Astrocyte (in vitro differentiated cells and primary cell): ENCODE measurements at regions not wholly inside any gene's neighbourhood (a gene's known extent, or its start where the extent isn't known, plus 50 kb on each side); places are given as distances from the start of the nearest gene placed in this dataset.

Experiments
- DNase-seq: peaks from one replicate; pipeline ENCODE4 v3.0.0-alpha.2; 2010; ENCODE audit warnings: low read depth
- FAIRE-seq: peaks from 2 replicates; lab custom pipeline; 2011; peaks lifted over from hg19 to GRCh38; lab: Jason Lieb, UNC
- H2AFZ ChIP-seq: 2 replicates; pipeline ENCODE4 v1.6.0; 2012; ENCODE audit warnings: low read depth, low read length, inconsistent platforms
- H3K27ac ChIP-seq: 2 replicates; pipeline ENCODE4 v1.5.1; 2011; ENCODE audit warnings: low read depth, low read length, inconsistent platforms
- H3K27me3 ChIP-seq: 2 replicates; pipeline ENCODE4 v1.6.0; 2011; ENCODE audit warnings: low read length, inconsistent platforms; ENCODE audit not compliant: insufficient read depth
- H3K36me3 ChIP-seq: 2 replicates; pipeline ENCODE4 v1.5.1; 2011; ENCODE audit warnings: low read length, inconsistent platforms; ENCODE audit not compliant: insufficient read depth
- H3K4me1 ChIP-seq: 2 replicates; pipeline ENCODE4 v1.5.1; 2011; ENCODE audit warnings: low read length, inconsistent platforms; ENCODE audit not compliant: insufficient read depth
- H3K4me2 ChIP-seq: 2 replicates; pipeline ENCODE4 v1.6.0; 2012; ENCODE audit warnings: low read length, inconsistent platforms
- H3K4me3 ChIP-seq: 2 replicates; pipeline ENCODE4 v1.5.1; 2011; ENCODE audit warnings: low read depth, mild to moderate bottlenecking, low read length, inconsistent platforms; ENCODE audit not compliant: insufficient read depth
- H3K79me2 ChIP-seq: 2 replicates; pipeline ENCODE4 v1.6.0; 2012; ENCODE audit warnings: mild to moderate bottlenecking, low read length, inconsistent platforms; ENCODE audit not compliant: insufficient read depth
- H3K9ac ChIP-seq: 2 replicates; pipeline ENCODE4 v1.6.0; 2012; ENCODE audit warnings: mild to moderate bottlenecking, low read length, inconsistent platforms
- H3K9me3 ChIP-seq: 2 replicates; pipeline ENCODE4 v1.5.1; 2012; ENCODE audit warnings: low read depth, mild to moderate bottlenecking, low read length, inconsistent platforms; ENCODE audit not compliant: insufficient read depth
- H4K20me1 ChIP-seq: 2 replicates; pipeline ENCODE4 v1.6.0; 2012; ENCODE audit warnings: low read length, inconsistent platforms; ENCODE audit not compliant: insufficient read depth
- H3K27ac Mint-ChIP-seq: one replicate; pipeline ENCODE4 v1.8.0; 2021; ENCODE audit warnings: mild to moderate bottlenecking, mixed read lengths; ENCODE audit not compliant: unreplicated experiment
- H3K27me3 Mint-ChIP-seq: one replicate; pipeline ENCODE4 v1.8.0; 2021; ENCODE audit warnings: low read depth, mixed read lengths; ENCODE audit not compliant: unreplicated experiment
- H3K36me3 Mint-ChIP-seq: one replicate; pipeline ENCODE4 v1.8.0; 2021; ENCODE audit warnings: low read depth, mixed read lengths; ENCODE audit not compliant: unreplicated experiment
- H3K4me1 Mint-ChIP-seq: one replicate; pipeline ENCODE4 v1.8.0; 2021; ENCODE audit warnings: low read depth, mixed read lengths; ENCODE audit not compliant: unreplicated experiment
- H3K4me3 Mint-ChIP-seq: one replicate; pipeline ENCODE4 v1.8.0; 2021; ENCODE audit warnings: mild to moderate bottlenecking, moderate library complexity, mixed read lengths; ENCODE audit not compliant: unreplicated experiment
- H3K9me3 Mint-ChIP-seq: one replicate; pipeline ENCODE4 v1.8.0; 2021; ENCODE audit warnings: mild to moderate bottlenecking, mixed read lengths; ENCODE audit not compliant: unreplicated experiment
- EZH2 ChIP-seq: IDR thresholded peaks from 2 replicates; pipeline ENCODE4 v1.6.1; 2012; ENCODE audit warnings: mild to moderate bottlenecking, low read length, inconsistent platforms; ENCODE audit not compliant: insufficient read depth
- TF ChIP-seq, protein P1 (sequence below): IDR thresholded peaks from 2 replicates; pipeline ENCODE4 v1.5.1; 2011; ENCODE audit warnings: low read depth, mild to moderate bottlenecking, inconsistent platforms, low read length, moderate library complexity; ENCODE audit not compliant: insufficient read depth

DNA sequence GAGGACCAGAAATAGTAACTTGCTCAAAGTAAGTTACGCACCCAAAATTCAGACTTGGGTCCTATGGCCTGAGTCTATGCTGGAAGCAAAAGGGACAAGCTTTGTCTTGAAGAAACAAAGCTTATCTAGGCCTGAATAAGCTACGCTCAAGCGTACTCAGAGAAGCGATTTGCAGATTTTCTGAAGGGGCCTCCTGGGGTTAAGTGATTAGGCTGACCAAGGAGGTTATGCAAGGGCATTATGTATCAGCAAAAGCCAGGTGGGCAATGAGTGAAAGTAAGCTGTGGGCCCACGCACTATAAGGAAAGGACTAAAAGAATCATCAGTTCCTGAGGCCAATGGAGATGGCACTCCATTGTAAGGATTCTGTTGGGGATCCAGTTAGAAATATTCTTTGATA, 122.1 kb downstream of the SNX18 start:
- no peaks in the 10 kb centered on the region for H3K9me3 ChIP-seq
- TF ChIP-seq, protein P1, sequence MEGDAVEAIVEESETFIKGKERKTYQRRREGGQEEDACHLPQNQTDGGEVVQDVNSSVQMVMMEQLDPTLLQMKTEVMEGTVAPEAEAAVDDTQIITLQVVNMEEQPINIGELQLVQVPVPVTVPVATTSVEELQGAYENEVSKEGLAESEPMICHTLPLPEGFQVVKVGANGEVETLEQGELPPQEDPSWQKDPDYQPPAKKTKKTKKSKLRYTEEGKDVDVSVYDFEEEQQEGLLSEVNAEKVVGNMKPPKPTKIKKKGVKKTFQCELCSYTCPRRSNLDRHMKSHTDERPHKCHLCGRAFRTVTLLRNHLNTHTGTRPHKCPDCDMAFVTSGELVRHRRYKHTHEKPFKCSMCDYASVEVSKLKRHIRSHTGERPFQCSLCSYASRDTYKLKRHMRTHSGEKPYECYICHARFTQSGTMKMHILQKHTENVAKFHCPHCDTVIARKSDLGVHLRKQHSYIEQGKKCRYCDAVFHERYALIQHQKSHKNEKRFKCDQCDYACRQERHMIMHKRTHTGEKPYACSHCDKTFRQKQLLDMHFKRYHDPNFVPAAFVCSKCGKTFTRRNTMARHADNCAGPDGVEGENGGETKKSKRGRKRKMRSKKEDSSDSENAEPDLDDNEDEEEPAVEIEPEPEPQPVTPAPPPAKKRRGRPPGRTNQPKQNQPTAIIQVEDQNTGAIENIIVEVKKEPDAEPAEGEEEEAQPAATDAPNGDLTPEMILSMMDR: no peak
- TF ChIP-seq EZH2: no peak
- no peak overlapping the region for H3K4me3 ChIP-seq
- no peak for FAIRE-seq
- Mint-ChIP-seq H3K9me3 (no peaks in the 10 kb centered on the region), H3K4me3 (no peak overlapping the region), H3K36me3 (no peaks in the 10 kb centered on the region), H3K27ac (no peak overlapping the region), H3K27me3 (no peaks in the 10 kb centered on the region), H3K4me1 (peaks cover 9% of the 10 kb centered on the region)
- no peaks in the 10 kb centered on the region for H3K79me2 ChIP-seq
- DNase-seq: no peak
- no peak overlapping the region for H3K27ac ChIP-seq
- no peaks in the 10 kb centered on the region for H3K36me3 ChIP-seq
- peaks cover 12% of the 10 kb centered on the region for H3K4me1 ChIP-seq
- no peaks in the 10 kb centered on the region for H4K20me1 ChIP-seq
- no peak overlapping the region for H3K4me2 ChIP-seq
- no peak overlapping the region for H2AFZ ChIP-seq
- H3K27me3 ChIP-seq: no peaks in the 10 kb centered on the region
- H3K9ac ChIP-seq: no peak overlapping the region

DNA sequence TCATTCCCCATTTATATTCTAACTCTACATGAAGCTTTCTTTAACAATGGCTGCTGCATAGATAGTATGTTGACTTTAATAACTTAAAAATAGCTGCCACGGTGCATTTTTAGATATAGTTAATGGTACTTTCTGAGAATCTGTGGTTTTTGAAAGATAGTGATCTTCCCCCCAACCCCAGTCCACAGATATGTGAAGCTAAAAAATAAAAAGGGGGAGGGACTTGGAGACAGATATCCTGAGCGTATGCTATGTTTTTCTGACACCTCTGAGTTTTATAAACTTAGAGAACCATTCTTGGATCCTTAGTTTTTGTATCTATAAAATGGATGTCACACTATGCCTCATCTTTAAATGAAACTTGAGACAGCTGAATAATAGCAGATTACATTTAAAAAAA, 120.5 kb downstream of the SNX18 start:
- no peaks in the 10 kb centered on the region for H3K36me3 ChIP-seq
- no peak overlapping the region for H3K4me2 ChIP-seq
- no peak overlapping the region for H3K27ac ChIP-seq
- no peak overlapping the region for H2AFZ ChIP-seq
- H3K4me3 ChIP-seq: no peak overlapping the region
- no peak overlapping the region for H3K9ac ChIP-seq
- DNase-seq: no peak
- H3K27me3 Mint-ChIP-seq: no peaks in the 10 kb centered on the region
- H3K27ac Mint-ChIP-seq: no peak overlapping the region
- no peaks in the 10 kb centered on the region for H3K4me1 ChIP-seq
- no peaks in the 10 kb centered on the region for H3K9me3 ChIP-seq
- no peaks in the 10 kb centered on the region for H3K79me2 ChIP-seq
- H3K36me3 Mint-ChIP-seq: no peaks in the 10 kb centered on the region
- no peaks in the 10 kb centered on the region for H3K27me3 ChIP-seq
- no peak for FAIRE-seq
- H3K4me1 Mint-ChIP-seq: peaks cover 3% of the 10 kb centered on the region
- no peaks in the 10 kb centered on the region for H3K9me3 Mint-ChIP-seq
- H3K4me3 Mint-ChIP-seq: no peak overlapping the region
- H4K20me1 ChIP-seq: no peaks in the 10 kb centered on the region
- TF ChIP-seq, protein P1: no peak
- TF ChIP-seq EZH2: no peak

- Histone ChIP-seq H4K20me1 (no peaks in the 10 kb centered on the region), H2AFZ (no peak overlapping the region), H3K27me3 (no peaks in the 10 kb centered on the region), H3K4me3 (no peak overlapping the region), H3K79me2 (no peaks in the 10 kb centered on the region), H3K4me1 (no peaks in the 10 kb centered on the region), H3K9me3 (no peaks in the 10 kb centered on the region), H3K9ac (no peak overlapping the region), H3K4me2 (no peak overlapping the region), H3K36me3 (no peaks in the 10 kb centered on the region), H3K27ac (no peak overlapping the region)
- H3K27ac Mint-ChIP-seq: no peak overlapping the region
- no peak for FAIRE-seq
- no peak for DNase-seq
- H3K9me3 Mint-ChIP-seq: no peaks in the 10 kb centered on the region
- no peaks in the 10 kb centered on the region for H3K27me3 Mint-ChIP-seq
- H3K36me3 Mint-ChIP-seq: no peaks in the 10 kb centered on the region
- TF ChIP-seq, protein P1: no peak
- TF ChIP-seq EZH2: no peak
- peaks cover 3% of the 10 kb centered on the region for H3K4me1 Mint-ChIP-seq
- no peak overlapping the region for H3K4me3 Mint-ChIP-seq
Observed at GRCh38 chr5:54637654-54638053, 120.1 kb downstream of the SNX18 start.
